K562 (cell line): ENCODE measurements at regions not wholly inside any gene's neighbourhood (a gene's known extent, or its start where the extent isn't known, plus 50 kb on each side); places are given as distances from the start of the nearest gene placed in this dataset.
"Not testable (repeated sequence)": the region's sequence is repeated elsewhere in the genome, so short reads cannot be mapped to it uniquely, and the experiment has no call there.

ENCODE experiments used
- ATAC-seq: fragments of 200-7000 bp; cut with Tn5 transposase; 3 replicates; pipeline ENCODE4 v1.9.1; 2020; ENCODE audit warnings: moderate library complexity
- BruUV-seq: library from RNA; stranded (reverse); fragments of 400-500 nt; replicated peaks from 2 replicates; lab custom pipeline; 2021; lab: Mats Ljungman, UMichigan
- CTCF ChIA-PET: fragments of 300-600 bp; formaldehyde crosslinking; extraction: SDS; loops from one replicate; lab custom pipeline; 2021; ENCODE audit warnings: low intra/inter-chr PET ratio; lab: Yijun Ruan, JAX
- POLR2A ChIA-PET: fragments of 300-600, 350-650 bp; sonication (Branson Sonifier 250); formaldehyde crosslinking; extraction: SDS; loops from one replicate; lab custom pipeline; 2021; ENCODE audit warnings: antibody characterized with exemption, inconsistent platforms; lab: Yijun Ruan, JAX
- DNase-seq, 4 experiments: peaks; one replicate each; pipeline versions ENCODE4 v3.0.0 to v3.0.0-alpha.2; 2011 to 2018; ENCODE audit warnings: low spot score in 3 of 4, mixed read lengths in 3 of 4; ENCODE audit errors: extremely low read depth in 1 of 4
- FAIRE-seq: peaks from 2 replicates; lab custom pipeline; 2011; peaks lifted over from hg19 to GRCh38; lab: Jason Lieb, UNC
- H2AFZ ChIP-seq: 2 replicates; pipeline ENCODE4 v1.6.0; 2011; ENCODE audit warnings: low read depth, low read length, control low read depth, inconsistent platforms
- H3K27ac ChIP-seq: fragments of 200-600 bp; 3 replicates; pipeline ENCODE4 v1.8.0; 2011; ENCODE audit warnings: low read depth, mild to moderate bottlenecking, control low read depth, inconsistent platforms, low read length, moderate library complexity, mixed read lengths; ENCODE audit errors: extremely low read depth
- H3K27me3 ChIP-seq, 2 experiments: fragments of 300-600 bp in 1 of 2; 2 replicates in 1 of 2; 3 replicates in 1 of 2; pipeline versions ENCODE4 v1.6.0 to v1.8.0; 2011; ENCODE audit warnings: inconsistent platforms in 2 of 2, low read length in 2 of 2, mild to moderate bottlenecking in 1 of 2, mixed read lengths in 1 of 2, moderate library complexity in 1 of 2; ENCODE audit not compliant: control insufficient read depth in 2 of 2, insufficient read depth in 2 of 2
- H3K36me3 ChIP-seq: fragments of 300-600 bp; 3 replicates; pipeline ENCODE4 v1.8.0; 2011; ENCODE audit warnings: mild to moderate bottlenecking, low read length, inconsistent platforms; ENCODE audit not compliant: control insufficient read depth, insufficient read depth
- H3K4me1 ChIP-seq, 2 experiments: fragments of 200-600 bp in 1 of 2; replicated peaks in 1 of 2; 2 replicates in 1 of 2; 3 replicates in 1 of 2; pipeline versions ENCODE4 v1.5.1 to v1.8.0; 2011; ENCODE audit warnings: inconsistent platforms in 2 of 2, low read length in 2 of 2, mild to moderate bottlenecking in 1 of 2, mixed read lengths in 1 of 2, moderate library complexity in 1 of 2; ENCODE audit not compliant: control insufficient read depth in 2 of 2, insufficient read depth in 2 of 2
- H3K4me2 ChIP-seq: 2 replicates; pipeline ENCODE4 v1.6.1; 2011; ENCODE audit warnings: low read length, control low read depth, inconsistent platforms, mixed read lengths; ENCODE audit not compliant: insufficient read depth
- H3K4me3 ChIP-seq: fragments of 200-600 bp; sonication (generic), shearing (Covaris generic); 2 replicates; pipeline ENCODE4 v1.5.1; 2016; ENCODE audit warnings: control low read depth, inconsistent platforms
- H3K79me2 ChIP-seq: fragments of 200-600 bp; 3 replicates; pipeline ENCODE4 v1.8.0; 2011; ENCODE audit warnings: low read length, inconsistent platforms; ENCODE audit not compliant: control insufficient read depth, insufficient read depth
- H3K9ac ChIP-seq, 2 experiments: 2 replicates each; pipeline versions ENCODE4 v1.6.0 to v1.6.1; 2011; ENCODE audit warnings: low read depth in 2 of 2, low read length in 2 of 2, control low read depth in 1 of 2, inconsistent platforms in 1 of 2, mild to moderate bottlenecking in 1 of 2, mixed read lengths in 1 of 2; ENCODE audit not compliant: insufficient read depth in 1 of 2
- H3K9me1 ChIP-seq: one replicate; pipeline ENCODE4 v1.6.0; 2011; ENCODE audit warnings: inconsistent platforms, mild to moderate bottlenecking, low read length, moderate library complexity; ENCODE audit not compliant: control insufficient read depth, insufficient read depth
- H3K9me3 ChIP-seq: replicated peaks from 2 replicates; pipeline ENCODE4 v1.5.1; 2011; ENCODE audit warnings: low read depth, low read length, inconsistent platforms; ENCODE audit not compliant: control insufficient read depth, insufficient read depth
- H4K20me1 ChIP-seq: replicated peaks from 2 replicates; pipeline ENCODE4 v1.6.1; 2011; ENCODE audit warnings: low read length, inconsistent platforms, mixed read lengths; ENCODE audit not compliant: control insufficient read depth, insufficient read depth
- PYGO2 ChIP-seq: fragments of 450-650 bp; IDR thresholded peaks from 2 replicates; pipeline ENCODE4 v1.6.1; 2016; ENCODE audit warnings: mild to moderate bottlenecking, missing genetic modification characterization, moderate library complexity, missing compliant biosample characterization
- WGBS: fragments of 100-300 bp; shearing (Covaris generic); methylation state at CpG from one replicate; pipeline ENCODE4 v1.1.6; 2016; ENCODE audit warnings: low coverage, mixed read lengths; ENCODE audit not compliant: insufficient coverage; ENCODE audit errors: missing lambda C conversion rate; 5-methylcytosine and 5-hydroxymethylcytosine counted together
- in situ Hi-C: fragments of 300-500 bp; cut with MboI; formaldehyde crosslinking; loops from 4 replicates; pipeline ENCODE4 v1.15.0; 2018; ENCODE audit warnings: inconsistent platforms, mixed read lengths
- intact Hi-C: fragments of 100-400 bp; cut with micrococcal nuclease; formaldehyde crosslinking; loops from 2 replicates; pipeline ENCODE4 v1.14.2; 2022

- H3K4me2 ChIP-seq, H3K9ac ChIP-seq, H3K27me3 ChIP-seq, BruUV-seq, H4K20me1 ChIP-seq, POLR2A ChIA-PET, H3K36me3 ChIP-seq, ATAC-seq, H3K4me3 ChIP-seq, H2AFZ ChIP-seq, H3K27ac ChIP-seq, FAIRE-seq, CTCF ChIA-PET, DNase-seq, H3K9me1 ChIP-seq, H3K79me2 ChIP-seq, H3K4me1 ChIP-seq, H3K9me3 ChIP-seq: not testable (repeated sequence)
- intact Hi-C loops, result loop anchor here (5.0 kb wide), 1 partner anchor 368 kb away; no protein-coding TSS in a partner anchor
- 3% methylated on average over 15 of the region's 17 CpGs for WGBS
- in situ Hi-C loops, result loop anchor here (25.0 kb wide), 1 partner anchor 808 kb away; no protein-coding TSS in a partner anchor
Observed at GRCh38 chr5:116945613-116946382, 371.2 kb upstream of the SEMA6A start.

GRCh38 chr5:116944183-116944582 lies 369.6 kb upstream of the SEMA6A start:
- no peak overlapping the region for H3K4me2 ChIP-seq
- H4K20me1 ChIP-seq, result no peaks in the 10 kb centered on the region
- DNase-seq (no peak), FAIRE-seq (no peak), ATAC-seq (no peak)
- no peak overlapping the region for H3K9ac ChIP-seq
- ChIA-PET CTCF (no interaction called here), POLR2A (no interaction called here)
- no peaks in the 10 kb centered on the region for H3K4me1 ChIP-seq
- no peak overlapping the region for H3K4me3 ChIP-seq
- in situ Hi-C loops, result loop anchor here (25.0 kb wide), 1 partner anchor 807 kb away; no protein-coding TSS in a partner anchor
- TF ChIP-seq PYGO2 (tag), result no peak
- no TSS peak for BruUV-seq
- H3K9me1 ChIP-seq, result no peaks in the 10 kb centered on the region
- WGBS, result 0% methylated on average over 5 of the region's 5 CpGs
- H3K27me3 ChIP-seq, result no peaks in the 10 kb centered on the region
- H3K27ac ChIP-seq, result no peak overlapping the region
- H2AFZ ChIP-seq, result no peak overlapping the region
- no peaks in the 10 kb centered on the region for H3K79me2 ChIP-seq
- no peaks in the 10 kb centered on the region for H3K9me3 ChIP-seq
- intact Hi-C loops, result no loop called here
- no peaks in the 10 kb centered on the region for H3K36me3 ChIP-seq
